ENCODE measurements at regions not wholly inside any gene's neighbourhood (a gene's known extent, or its start where the extent isn't known, plus 50 kb on each side); places are given as distances from the start of the nearest gene placed in this dataset.

GRCh38 chr14:31965735-31966598 lies 111.1 kb upstream of the ARHGAP5 start:
- DNase-seq (ENCODE audit: low read depth): no peak

DNA sequence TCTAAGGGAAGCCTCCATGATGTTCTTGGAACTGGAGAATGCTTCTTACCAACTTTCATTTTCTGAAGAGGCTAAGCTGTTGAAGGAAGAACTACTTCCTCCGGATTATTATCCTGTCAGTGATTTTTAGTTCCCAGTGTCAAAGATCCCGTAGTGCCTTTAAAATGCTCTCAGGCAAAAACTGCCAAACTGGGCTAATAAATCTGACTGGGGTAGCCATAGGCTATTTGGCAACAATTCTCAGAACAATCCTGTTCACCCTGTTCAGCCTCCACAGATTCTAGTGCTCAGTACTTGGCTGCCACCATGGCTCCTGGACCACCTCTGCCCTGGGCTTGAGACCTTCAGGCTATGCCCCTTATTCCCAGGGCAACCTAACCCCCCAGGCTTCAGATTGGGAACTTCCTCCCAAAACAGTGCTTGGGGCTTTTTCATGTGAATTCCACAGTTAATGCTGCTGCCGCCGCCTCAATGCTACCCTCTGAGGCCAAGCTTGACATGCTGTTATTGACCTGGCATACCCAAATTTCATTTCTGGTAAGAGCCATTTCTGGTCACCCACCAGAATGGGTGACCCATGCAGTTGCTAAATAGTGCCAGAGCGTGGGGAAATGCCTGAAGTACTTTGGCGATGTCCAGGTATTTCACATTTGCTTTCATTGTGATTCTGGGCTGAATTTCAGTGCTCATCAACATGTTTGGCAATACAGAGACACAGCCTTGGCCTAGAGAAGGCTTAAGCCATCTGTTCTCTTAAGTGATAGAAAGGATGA lies 110.0 kb upstream of the ARHGAP5 start:
- no peak for DNase-seq (ENCODE audit: low read depth)

DNA sequence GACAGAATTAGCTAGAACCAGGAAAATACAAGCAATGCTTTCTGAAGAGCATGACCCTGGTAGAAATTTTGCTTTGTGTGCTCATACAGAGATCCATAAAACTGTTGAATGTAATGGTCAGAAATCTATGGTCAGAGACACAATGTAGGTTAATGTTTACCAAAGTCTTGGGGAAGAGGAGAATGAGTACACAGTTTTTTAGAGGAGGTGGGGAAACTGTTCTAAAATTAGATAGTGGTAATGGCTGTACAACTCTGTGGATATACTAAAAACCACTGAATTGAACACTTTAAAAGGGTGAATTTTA lies 109.5 kb upstream of the ARHGAP5 start:
- no peak for DNase-seq (ENCODE audit: low read depth)

GRCh38 chr14:31968107-31968810 lies 108.8 kb upstream of the ARHGAP5 start:
- no peak for DNase-seq (ENCODE audit: low read depth)

- DNase-seq (ENCODE audit: low read depth): no peak
These were observed 108.0 kb upstream of the ARHGAP5 start for GRCh38 chr14:31968956-31969698.

GRCh38 chr14:31969699-31970240 lies 107.3 kb upstream of the ARHGAP5 start:
- DNase-seq (ENCODE audit: low read depth): no peak

DNA sequence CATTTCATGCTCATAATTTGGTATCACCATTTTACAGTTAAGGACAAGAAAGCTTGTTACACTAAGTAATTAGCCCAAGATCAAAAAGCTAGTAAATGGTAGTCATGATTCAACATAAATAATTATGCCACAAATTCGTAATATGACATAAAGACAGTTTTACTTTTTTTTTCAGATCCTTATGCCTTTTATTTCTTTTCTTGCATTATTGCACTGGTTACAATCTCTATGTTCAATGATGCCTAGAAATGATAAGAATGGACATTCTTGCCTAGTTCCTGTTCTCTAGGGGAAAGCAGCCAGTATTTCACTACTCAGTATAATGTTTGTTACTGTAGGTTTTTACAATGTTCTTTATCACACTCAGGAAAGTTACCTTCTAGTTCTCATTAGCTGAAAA lies 106.4 kb upstream of the ARHGAP5 start:
- no peak for DNase-seq (ENCODE audit: low read depth)

GRCh38 chr14:31971612-31972011 lies 105.5 kb upstream of the ARHGAP5 start:
- no peak for DNase-seq (ENCODE audit: low read depth)

DNA sequence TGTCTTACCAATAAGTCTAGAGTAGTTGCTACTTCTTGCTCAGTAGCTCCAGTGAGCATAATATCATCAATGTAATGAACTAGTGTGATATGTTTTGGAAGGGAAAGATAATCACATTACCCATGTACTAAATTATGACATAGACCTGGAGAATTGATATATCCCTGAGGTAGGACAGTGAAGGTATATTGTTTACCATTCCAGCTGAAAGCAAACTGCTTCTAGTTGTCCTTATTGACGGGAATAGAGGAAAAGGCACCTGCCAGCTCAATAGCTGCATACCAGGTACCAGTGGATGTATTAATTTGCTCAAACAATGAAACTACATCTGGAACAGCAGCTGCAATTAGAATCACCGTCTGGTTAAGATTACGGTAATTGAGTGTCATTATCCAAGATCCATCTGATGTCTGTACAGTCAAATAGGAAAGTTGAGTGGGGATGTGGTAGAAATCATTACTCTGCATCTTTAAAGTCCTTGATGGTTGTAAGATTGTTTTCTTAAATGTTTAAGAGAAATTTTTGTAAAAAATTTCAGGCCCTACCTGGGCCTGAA lies 100.0 kb upstream of the ARHGAP5 start:
- no peak for DNase-seq (ENCODE audit: low read depth)

DNA sequence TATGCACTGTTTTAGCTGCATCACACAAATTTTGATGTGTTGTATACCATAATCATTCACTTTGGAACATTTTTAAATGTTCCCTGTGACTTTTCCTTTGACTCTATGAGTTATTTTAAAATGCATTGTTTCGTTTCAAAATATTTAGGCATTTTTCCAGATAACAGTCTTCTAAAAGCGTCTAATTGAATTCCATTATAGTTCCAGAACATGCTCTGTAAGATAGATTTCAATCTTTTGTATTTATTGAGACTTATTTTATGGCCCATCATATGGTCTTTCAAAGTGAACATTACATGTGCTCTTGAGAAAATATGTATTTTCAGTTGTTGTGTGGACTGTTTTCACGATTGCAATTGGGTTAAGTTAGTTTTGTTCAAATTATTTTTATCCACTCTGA lies 98.7 kb upstream of the ARHGAP5 start:
- no peak for DNase-seq (ENCODE audit: low read depth)

GRCh38 chr14:31982642-31983041 lies 94.5 kb upstream of the ARHGAP5 start:
- DNase-seq (ENCODE audit: low read depth): no peak

- no peak for DNase-seq (ENCODE audit: low read depth)
These were observed 90.7 kb upstream of the ARHGAP5 start for GRCh38 chr14:31986405-31986804.

GRCh38 chr14:31987721-31988120 lies 89.4 kb upstream of the ARHGAP5 start:
- DNase-seq (ENCODE audit: low read depth): no peak

DNA sequence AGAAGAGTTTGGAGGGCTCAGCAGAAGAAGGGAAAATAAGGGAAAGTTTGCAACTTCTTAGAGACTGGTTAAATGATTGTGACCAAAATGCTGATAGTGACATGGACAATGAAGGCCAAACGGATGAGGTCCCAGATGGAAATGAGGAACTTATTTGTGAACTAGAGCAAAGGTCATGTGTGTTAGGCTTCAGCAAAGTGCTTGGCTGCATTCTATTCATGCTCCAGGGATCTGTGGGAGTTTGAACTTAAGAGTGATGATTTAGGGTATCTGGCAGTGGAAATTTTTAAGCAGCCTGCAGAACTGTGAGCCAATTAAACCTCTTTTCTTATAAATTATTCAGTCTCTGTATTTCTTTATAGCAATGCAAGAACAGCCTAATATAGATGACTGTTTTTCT lies 88.9 kb upstream of the ARHGAP5 start:
- DNase-seq (ENCODE audit: low read depth): no peak

DNA sequence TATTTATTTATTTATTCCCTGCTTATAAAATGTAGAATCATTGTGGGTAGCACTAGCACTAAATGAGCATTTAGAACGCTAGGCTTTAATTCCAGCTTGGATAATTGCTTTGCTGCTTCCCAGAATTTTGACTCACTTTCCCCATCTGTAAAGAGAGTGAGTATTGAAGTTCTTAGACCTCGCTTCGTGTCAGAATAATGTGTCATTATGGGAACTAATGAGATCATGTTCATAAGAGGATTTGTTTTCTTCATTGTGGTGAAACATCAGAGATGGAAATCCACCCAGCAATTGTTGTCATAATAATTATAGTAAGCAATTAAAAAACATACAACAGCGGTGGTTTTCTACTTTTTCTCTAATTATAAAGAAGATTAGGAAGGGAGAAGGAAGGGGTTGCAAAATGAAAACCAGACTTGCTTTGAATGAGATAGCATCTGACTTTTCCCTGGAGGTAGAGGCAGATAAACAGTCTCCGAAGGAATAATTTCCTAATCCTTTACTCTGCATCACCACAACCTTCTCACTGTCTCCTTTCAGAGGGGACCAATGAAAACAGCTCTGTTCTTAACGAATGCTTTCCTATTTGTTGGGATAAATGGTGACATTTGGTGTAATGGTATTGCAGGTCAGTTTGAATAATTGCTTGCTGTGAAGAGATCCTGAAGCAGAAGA lies 86.8 kb upstream of the ARHGAP5 start:
- no peak for DNase-seq (ENCODE audit: low read depth)

DNA sequence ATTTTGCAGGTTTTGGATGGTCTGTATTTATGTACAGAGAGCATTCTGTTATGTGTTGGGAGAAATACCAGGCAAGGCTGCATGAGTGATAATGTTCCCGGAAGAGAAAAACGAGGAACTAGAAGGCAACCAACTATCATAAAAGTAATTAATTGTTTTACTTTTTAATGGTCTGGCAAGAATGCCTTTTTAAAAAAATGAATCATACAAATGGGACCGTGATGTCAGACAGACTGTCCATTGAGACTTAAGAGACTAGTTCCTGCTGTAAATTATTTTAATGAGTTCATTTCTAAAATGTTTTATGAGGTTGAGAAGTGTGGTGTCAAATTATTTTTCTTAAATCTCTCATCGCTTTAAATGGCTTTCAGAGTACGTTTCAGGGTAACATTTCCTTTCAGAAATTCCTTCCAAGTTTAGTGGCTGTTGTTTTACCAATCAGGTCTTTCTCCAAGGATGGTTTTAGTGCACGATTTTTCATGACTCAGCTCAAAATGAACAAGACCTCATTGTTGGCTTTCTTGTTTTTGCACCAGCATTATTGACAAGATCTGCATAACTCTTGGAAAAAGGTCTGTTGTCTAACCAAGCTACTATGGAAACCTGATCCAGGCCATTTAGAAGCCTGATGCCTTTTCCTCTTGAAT lies 86.1 kb upstream of the ARHGAP5 start:
- DNase-seq (ENCODE audit: low read depth): no peak

DNA sequence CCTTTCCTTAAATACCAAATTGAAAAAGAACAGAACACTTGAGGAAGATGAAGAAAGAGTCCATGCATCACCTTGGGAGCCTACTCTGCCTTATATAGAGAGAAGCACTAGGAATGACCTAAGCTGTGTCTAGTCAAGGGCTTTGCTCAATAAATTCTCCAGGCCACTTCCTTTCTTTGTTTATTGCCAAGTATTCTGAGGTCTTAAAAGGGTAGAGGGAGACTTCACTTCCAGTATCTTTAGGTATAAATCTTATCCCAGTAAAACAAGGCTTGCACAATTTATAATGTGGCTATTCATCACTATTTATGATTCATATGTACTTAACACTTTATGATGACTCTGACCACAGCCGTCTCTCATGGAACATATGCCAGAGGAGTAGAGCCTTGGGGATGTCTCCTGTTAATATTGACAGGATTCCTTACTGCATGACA lies 85.1 kb upstream of the ARHGAP5 start:
- DNase-seq (ENCODE audit: low read depth): peak; percentile 70

GRCh38 chr14:31993521-31993951 lies 83.6 kb upstream of the ARHGAP5 start:
- no peak for DNase-seq (ENCODE audit: low read depth)

- no peak for DNase-seq (ENCODE audit: low read depth)
These were observed 82.6 kb upstream of the ARHGAP5 start for GRCh38 chr14:31994391-31995033.

DNA sequence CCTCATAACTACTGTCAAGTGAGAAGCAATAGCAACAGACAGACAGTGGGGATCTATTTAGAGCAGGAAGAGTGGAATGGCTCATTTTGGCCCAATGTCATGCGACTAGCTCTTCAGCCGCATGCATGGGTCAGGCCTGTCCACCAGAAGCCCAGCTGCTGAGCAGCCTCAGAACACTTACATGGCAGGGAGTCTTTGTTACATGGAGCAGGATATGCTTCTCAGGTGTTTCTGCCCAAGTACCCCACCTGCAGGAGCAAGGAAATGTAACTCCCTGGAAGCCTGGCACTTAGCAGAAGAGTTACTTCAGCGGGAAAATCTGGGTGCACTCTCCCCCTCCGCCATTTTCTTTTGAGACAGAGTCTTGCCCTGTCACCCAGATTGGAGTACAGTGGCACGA lies 73.5 kb upstream of the ARHGAP5 start:
- no peak for DNase-seq (ENCODE audit: low read depth)

All from ELR (cell line).